Fibroblast of skin of scalp (primary cell): ENCODE measurements at regions not wholly inside any gene's neighbourhood (a gene's known extent, or its start where the extent isn't known, plus 50 kb on each side); places are given as distances from the start of the nearest gene placed in this dataset.

Experiments
- DNase-seq: peaks from one replicate; pipeline ENCODE4 v3.0.0-alpha.2; 2013

DNA sequence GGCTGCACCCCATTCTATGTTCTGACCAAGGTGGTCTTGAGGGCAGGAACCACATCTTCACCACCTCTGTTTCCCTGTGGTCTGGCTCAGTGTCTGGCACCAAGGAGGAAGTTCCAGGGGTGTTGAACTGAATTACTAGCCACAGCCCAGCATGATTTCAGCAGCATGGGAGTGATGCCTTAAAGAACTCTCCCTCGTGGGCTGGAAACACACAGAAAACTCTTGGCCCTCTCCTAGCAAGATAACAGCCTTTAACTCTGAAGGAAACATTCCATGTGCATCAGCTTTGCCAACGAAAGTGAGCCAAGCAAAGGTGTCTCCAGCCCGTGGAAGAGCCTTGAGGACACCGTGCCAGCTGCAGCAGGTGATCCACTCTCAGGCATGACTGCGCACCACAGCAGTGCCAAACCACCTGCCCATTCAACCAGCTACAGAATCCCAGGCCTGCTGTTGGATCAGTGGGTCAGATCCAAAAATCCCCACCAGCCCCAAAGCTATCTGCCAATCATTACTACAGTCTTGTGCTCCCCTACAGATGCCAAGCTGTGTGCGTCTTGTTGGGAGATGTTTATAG, 124.8 kb downstream of the TTC32 start:
- no peak for DNase-seq

DNA sequence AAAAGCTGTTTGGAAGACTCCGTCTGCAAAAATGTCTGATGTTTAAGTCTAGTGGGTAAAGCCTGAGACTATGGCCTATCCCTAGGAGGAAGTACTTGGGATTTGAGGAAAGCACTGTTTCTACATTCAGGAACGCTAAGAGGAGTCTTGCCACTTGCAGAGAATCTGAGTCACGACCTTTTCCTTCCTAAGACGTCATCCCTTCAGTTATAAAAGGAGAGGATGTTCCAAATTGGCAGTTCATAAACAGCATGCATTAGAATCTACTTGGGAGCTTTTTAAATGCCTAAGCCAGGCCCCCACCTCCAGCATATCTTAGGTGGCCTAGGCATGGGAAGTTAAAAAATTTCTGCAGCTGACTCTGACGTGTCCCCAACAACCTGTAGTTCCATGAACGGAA, 125.9 kb downstream of the TTC32 start:
- no peak for DNase-seq

DNA sequence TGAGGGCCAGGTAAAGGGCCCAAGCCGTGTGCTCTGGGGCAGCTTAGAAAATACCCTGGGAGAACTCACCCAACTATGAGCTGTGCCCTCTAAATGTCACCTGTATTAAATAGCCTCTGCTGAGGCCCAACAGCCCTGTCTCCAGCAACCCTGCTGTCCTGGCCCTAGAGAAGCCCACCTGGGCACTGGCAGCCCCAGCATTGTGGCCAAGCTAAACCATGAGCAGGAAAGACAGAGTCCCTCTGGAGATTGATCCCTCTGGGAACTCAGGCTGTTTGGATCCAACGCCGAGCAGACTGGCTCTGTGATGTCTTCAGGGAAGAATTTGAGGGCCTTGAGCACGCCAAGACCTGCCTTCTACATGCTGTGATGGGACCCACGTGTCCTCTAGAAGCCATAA, 126.5 kb downstream of the TTC32 start:
- no peak for DNase-seq

DNA sequence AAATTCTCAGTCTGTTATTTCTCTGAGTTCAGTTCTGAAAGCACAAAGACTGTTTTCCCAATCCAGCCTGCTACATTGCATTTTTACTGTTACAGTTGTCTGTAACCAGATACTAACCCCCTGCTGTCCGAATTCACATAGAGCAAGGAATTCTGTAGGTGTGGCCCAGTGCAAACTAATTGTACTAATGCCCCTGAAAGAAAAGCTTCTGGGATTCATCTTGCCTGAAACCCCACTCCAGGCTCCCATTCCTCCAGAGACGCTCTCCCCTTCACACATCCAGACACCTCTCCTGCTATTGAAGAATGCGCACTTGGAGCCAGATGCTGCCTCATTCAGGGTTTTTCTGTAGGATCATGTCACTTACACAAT, 127.0 kb downstream of the TTC32 start:
- peak; percentile 69 for DNase-seq

DNA sequence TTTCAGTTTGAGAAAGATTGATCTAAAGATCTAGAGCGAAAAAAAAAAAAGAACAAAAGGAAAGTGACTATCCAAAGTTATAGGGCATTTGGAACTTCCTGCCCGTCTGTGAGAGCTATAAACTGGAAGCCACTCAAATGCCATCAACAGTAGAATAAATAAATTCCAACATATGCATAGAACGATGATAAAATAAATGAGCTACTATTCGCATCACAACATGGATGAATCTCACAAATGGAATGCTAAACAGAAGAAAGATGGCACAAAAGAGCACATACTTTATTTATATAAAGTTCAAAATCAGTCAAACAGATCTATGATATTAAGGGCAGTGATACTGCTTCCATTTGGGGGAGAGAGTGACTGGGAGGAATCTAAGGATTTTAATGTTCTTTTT, 128.8 kb downstream of the TTC32 start:
- DNase-seq: no peak

DNA sequence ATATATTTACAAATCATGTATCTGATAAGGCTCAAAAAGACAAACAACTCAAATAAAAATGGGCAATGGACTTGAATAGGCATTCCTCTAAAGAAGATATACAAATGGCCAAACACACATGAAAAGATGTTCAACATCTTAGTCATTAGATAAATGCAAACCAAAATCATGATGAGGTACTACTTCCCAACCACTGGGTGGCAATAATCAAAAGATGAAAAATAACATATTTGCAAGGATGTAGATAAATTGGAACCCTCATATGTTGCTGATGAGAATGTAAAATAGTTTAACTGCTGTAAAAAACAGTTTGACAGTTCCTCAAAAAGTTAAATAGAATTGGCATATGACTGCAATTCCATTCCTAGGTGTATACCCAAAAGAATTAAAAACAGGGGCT, 132.3 kb downstream of the TTC32 start:
- peak; percentile 20 for DNase-seq

DNA sequence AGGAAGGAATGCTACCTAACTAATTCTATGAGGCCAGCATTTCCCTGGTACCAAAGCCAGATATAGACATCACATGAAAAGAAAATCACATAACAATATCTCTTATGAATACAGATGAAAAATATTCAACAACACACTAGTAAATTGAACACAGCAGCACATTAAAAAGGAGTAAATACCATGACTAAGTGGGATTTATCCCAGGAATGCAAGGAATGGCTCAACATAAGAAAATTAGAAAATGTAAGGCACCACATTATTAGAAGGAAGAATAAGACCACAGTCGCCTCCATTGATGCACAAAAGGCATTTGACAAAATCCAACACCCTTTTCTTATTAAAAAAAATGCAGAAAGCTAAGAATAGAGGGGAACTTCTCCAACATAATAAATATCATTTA, 133.9 kb downstream of the TTC32 start:
- DNase-seq: peak; percentile 79

DNA sequence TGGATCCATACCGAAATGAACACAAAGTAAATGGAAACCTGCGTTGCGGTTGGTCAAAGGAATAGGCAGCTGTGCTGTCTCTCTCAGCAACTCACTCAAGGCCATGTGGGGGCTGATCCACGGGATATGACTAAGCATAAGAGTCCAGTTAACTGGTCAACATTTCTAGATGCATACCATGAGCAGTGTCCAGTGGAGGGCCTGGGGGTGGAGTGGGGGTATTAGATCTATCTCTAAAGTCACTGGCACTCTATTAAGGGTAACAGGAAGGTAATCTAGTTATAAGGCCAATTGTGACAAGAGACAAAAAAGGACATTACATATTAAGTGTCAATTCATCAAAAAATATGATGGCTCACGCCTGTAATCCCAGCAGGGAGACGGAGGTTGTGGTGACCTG, 136.8 kb downstream of the TTC32 start:
- no peak for DNase-seq

DNA sequence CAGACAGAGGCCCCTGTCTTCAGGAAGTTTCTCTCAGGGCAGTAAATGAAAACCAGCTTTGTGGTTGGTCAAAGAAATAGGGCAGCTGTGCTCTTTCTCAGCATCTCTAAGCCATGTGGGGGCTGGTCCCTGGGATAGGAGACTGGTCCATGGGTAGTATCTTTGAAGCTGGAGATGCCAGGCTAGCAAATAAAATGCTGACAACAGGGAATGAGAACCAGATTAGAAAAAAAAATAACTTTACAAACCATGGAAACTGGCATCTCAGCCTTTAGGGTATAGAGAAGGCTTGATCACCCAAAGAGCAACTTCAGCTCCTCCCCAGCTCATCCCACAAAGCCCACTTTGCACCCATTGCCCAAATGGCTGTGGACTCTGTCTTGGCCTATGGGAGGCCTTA, 138.1 kb downstream of the TTC32 start:
- no peak for DNase-seq

DNA sequence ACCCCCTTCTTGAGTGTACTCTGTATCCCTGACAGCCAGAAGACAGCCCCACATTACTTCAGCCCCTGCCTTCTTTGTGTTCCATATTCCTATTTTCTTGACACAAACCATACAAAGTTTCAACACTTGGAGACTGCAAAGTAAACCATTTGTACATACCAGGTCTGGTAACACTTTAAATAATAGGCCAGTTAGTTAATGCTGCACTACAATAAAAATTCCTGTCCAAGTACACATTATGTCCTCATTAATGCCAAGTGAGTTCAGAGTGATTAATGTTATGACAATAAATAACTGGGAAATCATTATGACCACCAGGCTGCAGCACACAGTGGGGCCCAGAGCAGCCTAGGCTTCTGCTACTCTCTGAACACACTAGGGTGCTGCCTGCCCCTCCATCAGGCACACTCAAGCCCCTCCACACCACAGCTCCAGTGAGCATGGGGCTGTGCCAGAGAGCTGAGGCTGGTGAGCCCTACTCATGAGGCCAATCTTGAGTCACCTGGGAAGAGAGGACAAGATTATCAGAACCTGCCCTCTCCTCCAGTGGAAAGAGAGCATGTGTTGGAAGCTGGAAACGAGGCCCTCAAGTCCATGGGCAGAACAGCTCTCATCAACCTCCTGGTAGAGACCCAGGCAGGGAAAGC, 138.7 kb downstream of the TTC32 start:
- DNase-seq: no peak

DNA sequence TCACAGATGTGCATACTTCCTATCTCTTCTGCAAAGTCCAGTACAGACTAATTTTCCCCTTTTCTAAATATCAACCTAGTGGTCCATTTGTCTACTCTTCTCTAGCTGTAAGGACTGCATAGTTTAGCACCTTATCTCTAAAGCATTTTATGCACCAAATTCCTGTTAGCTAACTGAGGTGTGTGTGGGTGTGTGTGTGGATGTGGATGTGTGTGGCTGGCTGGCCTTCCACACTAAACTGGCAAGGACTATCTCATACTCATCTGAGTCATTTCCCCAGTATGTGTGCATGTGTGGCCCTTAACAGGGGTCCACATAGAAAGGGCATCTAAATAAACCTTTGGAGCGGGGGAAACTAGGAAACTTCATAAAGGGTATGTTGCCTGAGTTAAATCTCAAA, 139.6 kb downstream of the TTC32 start:
- DNase-seq: no peak

DNA sequence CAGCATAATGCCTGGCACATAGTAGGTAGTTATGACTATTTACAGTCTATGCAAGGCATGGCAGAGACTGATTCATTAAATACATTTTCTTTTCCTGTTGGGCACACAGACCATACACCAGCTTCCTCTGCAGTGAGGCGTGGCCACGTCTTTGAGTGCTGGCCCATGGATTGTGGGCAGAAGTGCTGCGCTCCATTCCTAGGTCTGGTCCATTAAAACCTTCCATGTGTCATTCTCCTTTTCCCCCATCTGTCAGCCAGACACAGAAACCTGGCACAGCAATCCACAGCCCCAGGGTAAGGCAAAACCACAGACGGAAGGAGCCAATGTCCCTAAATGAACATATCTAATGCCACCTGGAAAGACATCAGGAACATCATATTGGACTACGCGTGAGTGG, 141.9 kb downstream of the TTC32 start:
- no peak for DNase-seq

DNA sequence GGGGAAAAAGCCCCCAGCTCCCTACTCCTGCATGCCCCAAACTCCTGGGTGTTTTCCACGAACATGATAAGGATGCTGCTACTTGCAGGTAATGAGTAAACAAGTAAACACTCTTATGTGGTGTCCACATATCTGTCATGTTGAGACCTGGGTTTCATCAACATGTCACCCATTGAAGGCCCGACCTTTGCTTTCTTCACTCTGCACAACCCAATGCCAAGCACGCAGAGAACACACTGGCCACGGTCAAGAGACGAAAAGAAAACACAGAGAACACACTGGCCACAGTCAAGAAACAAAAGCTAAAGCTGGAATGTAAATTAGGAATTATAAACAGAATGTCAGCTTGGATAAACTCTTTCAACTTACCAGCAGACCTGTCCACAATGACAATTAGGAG, 143.1 kb downstream of the TTC32 start:
- DNase-seq: no peak

DNA sequence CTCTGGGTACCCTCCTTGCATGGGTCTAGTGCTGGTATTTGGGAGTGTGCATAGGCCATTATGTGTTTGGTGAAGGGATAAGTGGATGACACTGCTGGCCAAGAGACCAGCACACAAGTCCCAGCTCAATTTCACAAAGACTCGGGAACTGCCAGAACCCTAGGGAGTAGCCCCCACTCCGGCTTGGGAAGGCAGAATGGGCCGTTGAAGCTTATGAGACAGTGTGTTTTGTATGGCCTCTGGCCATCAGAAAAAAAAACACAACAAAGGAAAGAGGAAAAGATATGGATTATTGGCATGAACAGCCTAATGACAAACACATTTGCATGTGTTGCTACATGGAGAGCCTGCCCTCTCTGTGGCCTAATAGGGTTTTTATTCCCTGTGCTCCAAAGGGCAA, 144.2 kb downstream of the TTC32 start:
- DNase-seq: peak; percentile 28

DNA sequence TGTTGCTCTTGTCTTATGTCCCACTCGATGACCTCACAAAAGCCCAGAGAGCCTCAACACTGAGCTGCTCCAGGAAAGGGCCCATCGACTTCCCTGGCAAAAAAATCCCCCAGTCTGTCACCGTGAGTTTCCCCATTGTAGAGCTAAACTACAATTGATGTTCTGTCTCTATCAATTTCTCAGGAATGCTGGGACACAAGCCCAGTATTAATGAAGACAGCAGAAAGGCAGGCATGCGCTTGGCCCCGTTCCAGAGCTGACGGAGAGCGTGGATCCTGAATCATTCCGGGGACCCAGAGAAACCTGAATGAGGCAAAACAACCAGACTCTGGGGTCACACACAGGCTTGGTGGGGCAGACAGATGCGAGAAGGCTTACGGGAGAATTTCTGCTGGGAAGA, 146.9 kb downstream of the TTC32 start:
- DNase-seq: no peak

DNA sequence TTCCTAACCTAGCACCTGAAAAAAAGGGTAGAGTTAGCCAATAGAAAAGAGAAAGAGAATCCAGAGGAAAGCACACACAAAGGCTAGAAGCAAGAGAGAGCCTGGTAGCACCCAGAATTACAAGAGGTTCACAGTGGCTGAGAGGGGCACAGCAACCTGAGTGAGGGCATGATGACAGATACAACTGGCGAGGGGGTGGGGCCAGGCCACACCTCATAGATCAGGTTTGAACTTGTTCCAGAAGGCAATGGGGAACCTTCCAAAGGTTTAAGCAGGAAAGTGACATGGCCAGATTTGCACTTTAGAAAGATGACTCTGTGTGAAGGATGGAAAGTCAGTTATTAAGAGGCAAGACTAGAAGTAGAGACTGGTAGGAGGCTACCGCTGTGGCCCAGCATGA, 148.0 kb downstream of the TTC32 start:
- no peak for DNase-seq

DNA sequence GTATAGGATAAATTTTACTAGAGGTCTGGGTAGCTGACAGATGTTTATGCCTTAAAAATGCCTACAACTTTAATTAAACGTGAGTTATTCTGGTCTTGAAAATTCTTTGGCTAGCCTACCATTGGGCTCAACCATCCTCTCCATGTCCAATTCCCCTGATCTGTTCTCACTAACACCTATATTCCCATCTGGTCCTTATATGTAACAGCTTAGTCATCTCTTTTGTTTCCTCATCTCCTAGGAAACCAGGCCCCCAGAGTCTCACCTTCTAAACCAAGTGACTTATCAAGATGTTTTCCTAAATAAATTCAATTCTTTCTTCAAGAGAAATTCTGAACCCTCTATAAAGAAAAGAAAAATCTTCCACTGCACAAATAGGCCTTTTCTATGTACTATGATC, 148.5 kb downstream of the TTC32 start:
- DNase-seq: no peak

DNA sequence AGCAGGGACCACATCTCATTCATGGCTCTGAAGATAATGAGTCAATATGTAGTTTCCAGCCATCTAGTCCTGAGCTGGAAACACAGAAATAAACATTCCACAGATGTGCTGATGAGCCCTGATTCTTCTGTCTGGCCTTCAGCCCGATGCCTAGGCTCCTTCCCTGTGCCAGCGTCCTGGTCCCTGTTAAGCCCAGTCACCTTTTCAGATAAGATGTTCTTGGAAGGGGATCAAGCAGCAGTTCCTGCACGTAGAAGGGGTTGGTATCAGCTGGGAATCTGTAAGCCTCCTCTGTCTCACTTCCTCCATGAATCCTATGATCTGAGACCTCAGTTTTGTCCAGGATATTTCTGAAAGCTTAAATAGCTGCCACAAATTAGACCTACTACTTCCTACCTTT, 149.3 kb downstream of the TTC32 start:
- DNase-seq: no peak

DNA sequence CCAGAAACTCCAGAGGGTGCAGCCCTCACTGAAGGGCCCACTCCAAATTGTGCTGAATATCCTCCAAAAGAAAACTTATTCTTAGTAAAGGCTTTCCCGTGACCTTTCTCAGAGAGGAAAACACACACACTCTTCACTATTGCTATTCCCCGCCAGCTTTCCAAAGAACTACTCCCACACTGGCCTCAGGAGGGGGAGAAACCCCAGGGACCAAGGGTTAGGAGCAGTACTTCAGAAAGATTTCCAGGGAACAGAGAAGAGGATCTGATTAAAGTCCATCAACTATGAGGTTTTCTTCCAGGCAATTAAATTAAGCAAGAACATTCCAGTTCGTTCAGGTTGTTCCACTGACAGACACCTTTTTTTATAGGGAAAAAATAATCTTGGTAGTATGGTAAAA, 150.2 kb downstream of the TTC32 start:
- DNase-seq: no peak

DNA sequence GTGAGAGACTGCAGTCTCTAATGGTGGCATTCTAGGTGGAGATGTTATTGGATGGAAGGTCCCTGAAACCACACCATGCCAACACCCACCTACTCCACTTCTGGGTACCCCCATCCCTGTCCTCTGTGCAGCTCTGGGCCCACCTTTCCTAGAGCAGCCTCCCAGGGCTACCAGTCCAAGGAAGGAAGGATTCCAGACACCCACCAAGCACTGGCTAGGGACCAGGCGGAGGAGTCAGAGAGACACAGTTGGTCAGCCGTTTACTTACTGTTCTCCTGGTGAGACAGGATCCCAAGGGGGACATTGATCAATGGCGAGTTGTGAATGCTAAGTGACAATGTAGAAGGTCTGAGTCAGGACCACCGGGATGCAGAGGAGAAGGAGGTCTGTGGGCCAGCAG, 151.6 kb downstream of the TTC32 start:
- no peak for DNase-seq

DNA sequence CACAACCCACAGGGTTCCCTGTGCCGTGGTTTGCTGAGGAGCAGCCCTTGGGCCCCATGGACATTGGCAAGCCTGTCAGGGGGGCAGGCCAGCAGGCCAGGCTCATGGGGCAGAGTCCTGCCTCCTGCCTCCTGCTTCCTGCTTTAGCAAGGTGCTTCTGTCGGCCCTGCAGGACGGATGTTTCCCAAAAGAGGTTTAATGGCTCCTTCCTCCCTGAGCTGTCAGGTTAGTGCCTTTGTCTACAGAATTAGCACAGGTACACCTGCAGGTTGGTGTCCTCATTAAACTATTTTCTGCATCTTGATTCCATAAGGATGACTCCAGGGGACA, 152.3 kb downstream of the TTC32 start:
- DNase-seq: no peak

DNA sequence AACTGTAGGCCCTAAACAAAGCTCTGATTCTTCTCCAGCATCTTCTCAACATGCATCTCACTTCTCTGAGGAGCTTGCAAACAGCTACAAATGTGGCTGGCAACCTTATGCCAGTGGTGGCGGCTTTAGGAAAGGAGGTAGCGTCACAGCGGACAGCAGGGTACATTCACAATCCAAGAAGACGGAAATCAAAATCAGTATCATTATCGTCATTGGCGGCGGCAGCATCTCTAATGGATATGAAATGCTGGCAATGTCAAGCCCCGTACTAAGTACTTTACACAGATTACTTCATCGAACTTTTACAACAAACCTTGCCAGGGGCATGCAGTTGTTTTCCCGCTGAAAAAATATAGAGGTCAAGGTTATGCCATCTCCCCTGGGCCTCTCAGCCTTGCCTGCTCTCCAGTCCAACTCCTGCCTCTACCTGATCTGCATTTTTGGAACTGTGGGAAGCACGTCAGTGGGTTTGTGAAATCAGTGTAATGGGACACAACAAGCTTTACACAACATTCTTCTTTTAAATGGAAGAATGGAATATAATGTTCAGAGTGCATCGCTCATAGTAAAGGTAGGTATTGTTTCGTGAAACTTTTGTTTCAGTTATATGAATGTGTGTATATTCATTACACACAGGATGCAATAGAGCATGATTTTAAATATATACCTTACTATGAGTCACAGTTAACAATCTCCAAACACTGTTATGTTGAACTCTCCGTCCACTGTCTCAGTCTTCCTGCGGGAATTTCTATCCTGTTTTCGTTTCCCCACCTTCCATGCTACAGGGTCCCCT, 152.9 kb downstream of the TTC32 start:
- DNase-seq: no peak

DNA sequence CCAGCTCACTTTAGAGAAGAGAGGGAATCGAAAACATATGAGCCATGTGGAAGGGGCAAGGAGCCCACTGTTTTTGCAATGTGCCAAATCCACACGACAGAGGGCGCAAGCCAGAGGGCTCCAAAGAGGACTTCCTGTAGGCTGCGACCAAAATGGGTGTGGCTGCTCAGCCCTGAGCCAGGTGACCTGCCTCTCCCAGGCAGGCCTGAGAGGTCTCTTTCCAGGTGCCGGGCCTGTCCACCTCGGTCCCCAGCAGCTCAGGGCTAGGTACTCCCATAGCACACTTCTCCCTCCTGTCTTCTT, 153.8 kb downstream of the TTC32 start:
- DNase-seq: no peak

DNA sequence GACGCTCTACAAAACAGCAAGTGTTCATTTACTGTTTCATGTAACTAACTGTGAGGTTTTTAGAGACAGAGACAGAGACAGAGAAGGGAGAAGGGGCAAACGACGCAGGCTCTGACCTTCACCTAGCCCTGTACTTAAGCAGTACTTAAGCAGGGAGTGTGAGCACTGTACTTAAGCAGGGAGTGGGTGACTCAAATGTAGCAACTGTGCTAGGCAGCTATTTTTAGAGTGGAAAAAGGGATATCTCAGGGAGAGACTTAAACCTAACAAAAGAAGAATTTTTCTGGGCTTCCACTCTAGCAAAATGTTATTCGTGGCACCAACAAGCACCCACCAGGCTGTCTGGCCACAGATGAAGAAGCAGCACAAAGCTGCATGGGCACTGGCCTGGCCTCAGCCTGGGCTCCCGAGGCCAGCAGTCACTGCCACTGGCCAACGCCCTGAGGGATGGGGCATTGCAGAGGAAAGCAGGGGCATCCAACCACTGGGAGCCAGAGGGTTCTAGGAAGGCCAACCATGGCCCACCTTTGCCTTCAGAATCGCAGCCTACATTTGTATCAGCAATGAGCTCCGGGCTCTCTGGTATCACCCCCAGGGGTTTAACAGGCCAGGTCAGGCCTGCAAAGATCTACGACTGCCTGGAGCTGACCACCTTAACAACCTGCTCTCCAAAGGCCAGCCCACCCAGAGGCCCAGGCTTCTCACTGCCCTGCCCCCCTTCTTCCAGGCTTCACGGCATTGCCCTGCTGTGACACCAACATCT, 154.3 kb downstream of the TTC32 start:
- peak; percentile 21 for DNase-seq
